ENCODE measurements at regions not wholly inside any gene's neighbourhood (a gene's known extent, or its start where the extent isn't known, plus 50 kb on each side); places are given as distances from the start of the nearest gene placed in this dataset.

DNA sequence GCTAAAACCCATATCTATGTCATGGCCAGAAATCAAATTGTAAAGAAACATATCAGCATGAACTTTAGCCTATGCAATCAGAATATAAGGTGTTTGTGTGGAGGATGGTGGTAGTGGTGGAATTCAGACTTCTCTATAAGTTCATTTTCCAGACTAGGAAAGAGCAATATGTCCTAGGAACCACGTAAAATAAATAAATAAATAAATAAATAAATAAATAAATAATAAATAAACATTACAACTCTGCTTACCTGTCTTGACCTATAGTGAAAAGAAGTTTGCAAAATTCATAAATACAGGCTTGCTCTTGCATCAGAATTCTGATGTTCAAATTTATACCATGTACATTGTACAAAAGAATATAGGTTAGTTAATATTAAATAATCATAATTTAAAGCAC is 1382.6 kb upstream of the ADGRL2 start:
- TF ChIP-seq TEAD4 (IDR thresholded peaks at IDR 0.05) = no peak

- no peak for TF ChIP-seq FOXM1 (IDR thresholded peaks at IDR 0.05; ENCODE audit: borderline replicate concordance, low read depth)
- TF ChIP-seq, protein P1, sequence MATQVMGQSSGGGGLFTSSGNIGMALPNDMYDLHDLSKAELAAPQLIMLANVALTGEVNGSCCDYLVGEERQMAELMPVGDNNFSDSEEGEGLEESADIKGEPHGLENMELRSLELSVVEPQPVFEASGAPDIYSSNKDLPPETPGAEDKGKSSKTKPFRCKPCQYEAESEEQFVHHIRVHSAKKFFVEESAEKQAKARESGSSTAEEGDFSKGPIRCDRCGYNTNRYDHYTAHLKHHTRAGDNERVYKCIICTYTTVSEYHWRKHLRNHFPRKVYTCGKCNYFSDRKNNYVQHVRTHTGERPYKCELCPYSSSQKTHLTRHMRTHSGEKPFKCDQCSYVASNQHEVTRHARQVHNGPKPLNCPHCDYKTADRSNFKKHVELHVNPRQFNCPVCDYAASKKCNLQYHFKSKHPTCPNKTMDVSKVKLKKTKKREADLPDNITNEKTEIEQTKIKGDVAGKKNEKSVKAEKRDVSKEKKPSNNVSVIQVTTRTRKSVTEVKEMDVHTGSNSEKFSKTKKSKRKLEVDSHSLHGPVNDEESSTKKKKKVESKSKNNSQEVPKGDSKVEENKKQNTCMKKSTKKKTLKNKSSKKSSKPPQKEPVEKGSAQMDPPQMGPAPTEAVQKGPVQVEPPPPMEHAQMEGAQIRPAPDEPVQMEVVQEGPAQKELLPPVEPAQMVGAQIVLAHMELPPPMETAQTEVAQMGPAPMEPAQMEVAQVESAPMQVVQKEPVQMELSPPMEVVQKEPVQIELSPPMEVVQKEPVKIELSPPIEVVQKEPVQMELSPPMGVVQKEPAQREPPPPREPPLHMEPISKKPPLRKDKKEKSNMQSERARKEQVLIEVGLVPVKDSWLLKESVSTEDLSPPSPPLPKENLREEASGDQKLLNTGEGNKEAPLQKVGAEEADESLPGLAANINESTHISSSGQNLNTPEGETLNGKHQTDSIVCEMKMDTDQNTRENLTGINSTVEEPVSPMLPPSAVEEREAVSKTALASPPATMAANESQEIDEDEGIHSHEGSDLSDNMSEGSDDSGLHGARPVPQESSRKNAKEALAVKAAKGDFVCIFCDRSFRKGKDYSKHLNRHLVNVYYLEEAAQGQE (IDR thresholded peaks at IDR 0.05; ENCODE audit: low read depth) = no peak
- no peak for TF ChIP-seq ZBTB7A (IDR thresholded peaks at IDR 0.05; ENCODE audit: low read depth)
- TF ChIP-seq, protein P2, sequence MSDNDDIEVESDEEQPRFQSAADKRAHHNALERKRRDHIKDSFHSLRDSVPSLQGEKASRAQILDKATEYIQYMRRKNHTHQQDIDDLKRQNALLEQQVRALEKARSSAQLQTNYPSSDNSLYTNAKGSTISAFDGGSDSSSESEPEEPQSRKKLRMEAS (IDR thresholded peaks at IDR 0.05) = no peak
- TF ChIP-seq TEAD4 (IDR thresholded peaks at IDR 0.05) = no peak
- TF ChIP-seq NFIC (IDR thresholded peaks at IDR 0.05) = no peak
These were observed 1383.1 kb upstream of the ADGRL2 start for GRCh38 chr1:80417671-80418070.

- TF ChIP-seq EP300 (IDR thresholded peaks at IDR 0.05; ENCODE audit: borderline replicate concordance) = no peak
These were observed 1386.8 kb upstream of the ADGRL2 start for GRCh38 chr1:80413969-80414368.

DNA sequence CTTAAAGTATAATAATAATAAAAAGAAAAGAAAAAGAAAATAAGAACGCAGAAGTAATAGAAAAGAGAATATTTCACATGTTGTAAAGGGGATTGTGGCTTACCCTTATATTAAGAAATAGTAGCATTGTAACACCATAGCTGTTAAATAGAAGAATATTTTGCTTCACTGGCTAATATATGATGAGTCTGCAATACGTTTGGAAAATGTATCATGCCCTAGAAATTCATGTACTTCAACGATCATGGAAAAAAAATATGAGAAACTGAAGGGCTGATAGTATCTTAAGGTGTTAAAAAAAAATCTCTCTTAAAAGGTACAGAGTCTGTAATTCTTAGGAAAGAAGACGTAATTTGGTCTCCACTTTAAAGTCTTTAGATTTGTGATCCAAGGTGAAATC is 1390.5 kb upstream of the ADGRL2 start:
- TF ChIP-seq EGR1 (IDR thresholded peaks at IDR 0.05) = no peak
- TF ChIP-seq EP300 (IDR thresholded peaks at IDR 0.05; ENCODE audit: borderline replicate concordance) = no peak
- no peak for TF ChIP-seq TCF12 (IDR thresholded peaks at IDR 0.05; ENCODE audit: low read depth)
- TF ChIP-seq FOXM1 (IDR thresholded peaks at IDR 0.05; ENCODE audit: borderline replicate concordance, low read depth) = no peak
- TF ChIP-seq CEBPB (IDR thresholded peaks at IDR 0.05) = no peak

- TF ChIP-seq ZBTB7A (IDR thresholded peaks at IDR 0.05; ENCODE audit: low read depth) = no peak
- no peak for TF ChIP-seq RAD21 (IDR thresholded peaks at IDR 0.05; ENCODE audit: low read depth)
- no peak for TF ChIP-seq CEBPB (IDR thresholded peaks at IDR 0.05)
- no peak for TF ChIP-seq TCF12 (IDR thresholded peaks at IDR 0.05; ENCODE audit: low read depth)
- TF ChIP-seq, protein P3, sequence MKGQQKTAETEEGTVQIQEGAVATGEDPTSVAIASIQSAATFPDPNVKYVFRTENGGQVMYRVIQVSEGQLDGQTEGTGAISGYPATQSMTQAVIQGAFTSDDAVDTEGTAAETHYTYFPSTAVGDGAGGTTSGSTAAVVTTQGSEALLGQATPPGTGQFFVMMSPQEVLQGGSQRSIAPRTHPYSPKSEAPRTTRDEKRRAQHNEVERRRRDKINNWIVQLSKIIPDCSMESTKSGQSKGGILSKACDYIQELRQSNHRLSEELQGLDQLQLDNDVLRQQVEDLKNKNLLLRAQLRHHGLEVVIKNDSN (IDR thresholded peaks at IDR 0.05) = no peak
- TF ChIP-seq FOXM1 (IDR thresholded peaks at IDR 0.05; ENCODE audit: borderline replicate concordance, low read depth) = no peak
- TF ChIP-seq, protein P2 (IDR thresholded peaks at IDR 0.05) = no peak
- TF ChIP-seq TAF1 (IDR thresholded peaks at IDR 0.05; ENCODE audit: low read depth) = no peak
- no peak for TF ChIP-seq YY1 (IDR thresholded peaks at IDR 0.05; ENCODE audit: low read depth)
- TF ChIP-seq, protein P1 (IDR thresholded peaks at IDR 0.05; ENCODE audit: low read depth) = no peak
- no peak for TF ChIP-seq CREB1 (IDR thresholded peaks at IDR 0.05; ENCODE audit: low read depth)
- TF ChIP-seq TEAD4 (IDR thresholded peaks at IDR 0.05) = no peak
- no peak for TF ChIP-seq EP300 (IDR thresholded peaks at IDR 0.05; ENCODE audit: borderline replicate concordance)
- no peak for TF ChIP-seq EGR1 (IDR thresholded peaks at IDR 0.05)
- TF ChIP-seq NFIC (IDR thresholded peaks at IDR 0.05) = no peak
These were observed 1397.0 kb upstream of the ADGRL4 start for GRCh38 chr1:80403471-80403893.

GRCh38 chr1:80402625-80403024 is 1396.1 kb upstream of the ADGRL4 start:
- TF ChIP-seq, protein P1 (IDR thresholded peaks at IDR 0.05; ENCODE audit: low read depth) = no peak
- TF ChIP-seq TCF12 (IDR thresholded peaks at IDR 0.05; ENCODE audit: low read depth) = no peak
